ENCODE measurements at regions not wholly inside any gene's neighbourhood (a gene's known extent, or its start where the extent isn't known, plus 50 kb on each side); places are given as distances from the start of the nearest gene placed in this dataset.

GRCh38 chr4:35228313-35228712 is 1016.0 kb downstream of the ARAP2 start:
- TF ChIP-seq GATA2 (IDR thresholded peaks at IDR 0.05; ENCODE audit: low read depth, low read length) = no peak; the same call in 1 of the 2 replicates
- no peak for TF ChIP-seq GATA3 (IDR thresholded peaks at IDR 0.05; ENCODE audit: low read depth, low read length)

All from SH-SY5Y (cell line).